Keratinocyte (primary cell): ENCODE measurements at regions not wholly inside any gene's neighbourhood (a gene's known extent, or its start where the extent isn't known, plus 50 kb on each side); places are given as distances from the start of the nearest gene placed in this dataset.

Experiments
- DNase-seq: peaks from one replicate; pipeline ENCODE4 v3.0.0-alpha.2; 2011; ENCODE audit warnings: low read depth, missing footprints, low spot score
- FAIRE-seq: peaks from 2 replicates; lab custom pipeline; 2011; peaks lifted over from hg19 to GRCh38; lab: Jason Lieb, UNC
- H2AFZ ChIP-seq: 2 replicates; pipeline ENCODE4 v1.6.0; 2012; ENCODE audit warnings: low read length, control low read depth, inconsistent platforms; ENCODE audit not compliant: control insufficient read depth
- H3K27ac ChIP-seq: 2 replicates; pipeline ENCODE4 v1.5.1; 2011; ENCODE audit warnings: low read length; ENCODE audit not compliant: control insufficient read depth, insufficient read depth
- H3K27me3 ChIP-seq: 3 replicates; pipeline ENCODE4 v1.6.0; 2011; ENCODE audit warnings: low read length; ENCODE audit not compliant: control insufficient read depth, insufficient read depth; ENCODE audit errors: extremely low read depth
- H3K36me3 ChIP-seq, 2 experiments: 2 replicates in 1 of 2; 3 replicates in 1 of 2; pipeline ENCODE4 v1.5.1; 2011; ENCODE audit warnings: low read length in 2 of 2, mild to moderate bottlenecking in 1 of 2; ENCODE audit not compliant: control insufficient read depth in 2 of 2, insufficient read depth in 2 of 2; ENCODE audit errors: extremely low read depth in 1 of 2
- H3K4me1 ChIP-seq: 3 replicates; pipeline ENCODE4 v1.5.1; 2011; ENCODE audit warnings: low read length; ENCODE audit not compliant: control insufficient read depth, insufficient read depth; ENCODE audit errors: extremely low read depth
- H3K4me2 ChIP-seq: 3 replicates; pipeline ENCODE4 v1.6.0; 2011; ENCODE audit warnings: low read depth, low read length; ENCODE audit not compliant: control insufficient read depth, insufficient read depth; ENCODE audit errors: extremely low read depth
- H3K4me3 ChIP-seq, 3 experiments: fragments of 200-600 bp in 1 of 3; sonication (generic) in 1 of 3; 2 replicates in 2 of 3; 3 replicates in 1 of 3; pipeline ENCODE4 v1.5.1; 2011 to 2016; ENCODE audit warnings: low read length in 3 of 3, mild to moderate bottlenecking in 3 of 3, control low read depth in 2 of 3, inconsistent platforms in 1 of 3, low read depth in 1 of 3, mixed read lengths in 1 of 3, mixed run types in 1 of 3, moderate library complexity in 1 of 3; ENCODE audit not compliant: control insufficient read depth in 2 of 3, insufficient read depth in 2 of 3; ENCODE audit errors: extremely low read depth in 1 of 3
- H3K79me2 ChIP-seq: 2 replicates; pipeline ENCODE4 v1.6.0; 2012; ENCODE audit warnings: low read length; ENCODE audit not compliant: control insufficient read depth, insufficient read depth
- H3K9ac ChIP-seq: 3 replicates; pipeline ENCODE4 v1.6.0; 2011; ENCODE audit warnings: low read length; ENCODE audit not compliant: control insufficient read depth, insufficient read depth; ENCODE audit errors: extremely low read depth
- H3K9me1 ChIP-seq: 3 replicates; pipeline ENCODE4 v1.6.0; 2011; ENCODE audit warnings: low read length; ENCODE audit not compliant: control insufficient read depth, insufficient read depth; ENCODE audit errors: extremely low read depth
- H3K9me3 ChIP-seq: 2 replicates; pipeline ENCODE4 v1.5.1; 2012; ENCODE audit warnings: low read depth, low read length; ENCODE audit not compliant: control insufficient read depth
- H4K20me1 ChIP-seq: 3 replicates; pipeline ENCODE4 v1.6.0; 2011; ENCODE audit warnings: low read length; ENCODE audit not compliant: control insufficient read depth, insufficient read depth; ENCODE audit errors: extremely low read depth
- CTCF ChIP-seq, 3 experiments: IDR thresholded peaks in 1 of 3; conservative IDR thresholded peaks in 1 of 3; optimal IDR thresholded peaks in 1 of 3; 2 replicates in 2 of 3; 3 replicates in 1 of 3; pipeline versions ENCODE3 to v1.5.1; 2011; ENCODE audit warnings: low read length in 3 of 3, mild to moderate bottlenecking in 3 of 3, moderate library complexity in 2 of 3, control low read depth in 1 of 3, inconsistent platforms in 1 of 3; ENCODE audit not compliant: insufficient read depth in 2 of 3; ENCODE audit errors: extremely low read depth in 1 of 3
- EZH2 ChIP-seq: IDR thresholded peaks from one replicate; pipeline ENCODE4 v1.6.1; 2012; ENCODE audit warnings: inconsistent platforms, mild to moderate bottlenecking, low read length, moderate library complexity
- dilution Hi-C: fragments of 300-500 bp; cut with MboI; formaldehyde crosslinking; loops from one replicate; pipeline ENCODE4 v1.7.0; 2020; ENCODE audit warnings: low sequenced_read_pairs; ENCODE audit not compliant: extremely low pct_ligation_motif_present

GRCh38 chr15:70219256-70219895 lies 121.7 kb upstream of the TLE3 start:
- Histone ChIP-seq H2AFZ (no peak overlapping the region), H3K4me2 (no peak overlapping the region), H3K27me3 (peaks cover 18% of the 10 kb centered on the region), H3K9ac (no peak overlapping the region), H3K36me3 (no peaks in the 10 kb centered on the region), H3K4me3 (no peak overlapping the region), H4K20me1 (no peaks in the 10 kb centered on the region), H3K79me2 (no peaks in the 10 kb centered on the region), H3K27ac (no peak overlapping the region), H3K9me3 (no peaks in the 10 kb centered on the region), H3K9me1 (no peaks in the 10 kb centered on the region), H3K4me1 (no peaks in the 10 kb centered on the region)
- dilution Hi-C loops: no loop called here
- DNase-seq (no peak), FAIRE-seq (no peak)
- TF ChIP-seq CTCF (optimal IDR thresholded peaks at IDR 0.05 in 1 of 3, IDR thresholded peaks at IDR 0.05 in 1 of 3, conservative IDR thresholded peaks at IDR 0.05 in 1 of 3; ENCODE audit: extremely low read depth in 1 of 3, insufficient read depth in 2 of 3, low read length in 3 of 3) (no peak), EZH2 (no peak)

- no peak overlapping the region for H3K4me3 ChIP-seq
- TF ChIP-seq CTCF (optimal IDR thresholded peaks at IDR 0.05 in 1 of 3, IDR thresholded peaks at IDR 0.05 in 1 of 3, conservative IDR thresholded peaks at IDR 0.05 in 1 of 3; ENCODE audit: extremely low read depth in 1 of 3, insufficient read depth in 2 of 3, low read length in 3 of 3) (no peak), EZH2 (no peak)
- no peak for DNase-seq
- no peak overlapping the region for H2AFZ ChIP-seq
- no peak overlapping the region for H3K9ac ChIP-seq
- no peaks in the 10 kb centered on the region for H3K9me1 ChIP-seq
- no peaks in the 10 kb centered on the region for H3K79me2 ChIP-seq
- no peaks in the 10 kb centered on the region for H3K4me1 ChIP-seq
- dilution Hi-C loops: no loop called here
- no peak overlapping the region for H3K4me2 ChIP-seq
- H3K27ac ChIP-seq: no peak overlapping the region
- H4K20me1 ChIP-seq: no peaks in the 10 kb centered on the region
- H3K27me3 ChIP-seq: peaks cover 23% of the 10 kb centered on the region
- no peak for FAIRE-seq
- H3K9me3 ChIP-seq: no peaks in the 10 kb centered on the region
- no peaks in the 10 kb centered on the region for H3K36me3 ChIP-seq
Observed at GRCh38 chr15:70217226-70218160, 119.8 kb upstream of the TLE3 start.
